ENCODE measurements at regions not wholly inside any gene's neighbourhood (a gene's known extent, or its start where the extent isn't known, plus 50 kb on each side); places are given as distances from the start of the nearest gene placed in this dataset.

- no peak for DNase-seq (ENCODE audit: low read depth)
These were observed 356.6 kb downstream of the FBXO15 start for GRCh38 chr18:73791081-73791480.

- no peak for DNase-seq (ENCODE audit: low read depth)
These were observed 357.0 kb downstream of the FBXO15 start for GRCh38 chr18:73790587-73790986.

DNA sequence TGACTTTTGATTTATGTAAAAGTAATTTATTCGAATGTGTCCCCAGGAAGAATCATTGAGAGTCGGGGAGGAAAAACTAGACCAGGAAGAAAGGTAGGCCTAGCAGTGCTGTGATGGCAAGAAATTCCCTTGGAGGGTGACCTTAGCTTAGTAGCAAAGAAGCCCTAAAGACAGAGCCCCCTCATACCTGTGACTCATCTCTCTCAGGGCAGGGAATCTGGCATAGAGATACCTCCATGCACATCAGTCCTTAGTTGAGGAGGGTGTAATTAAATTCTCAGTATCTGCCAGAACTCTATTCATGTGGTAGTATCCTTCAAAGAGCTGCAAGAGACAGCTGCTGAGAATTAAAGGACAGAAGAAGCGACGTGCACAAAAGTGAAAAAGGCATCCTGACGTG lies 360.3 kb downstream of the FBXO15 start:
- no peak for DNase-seq (ENCODE audit: low read depth)

DNA sequence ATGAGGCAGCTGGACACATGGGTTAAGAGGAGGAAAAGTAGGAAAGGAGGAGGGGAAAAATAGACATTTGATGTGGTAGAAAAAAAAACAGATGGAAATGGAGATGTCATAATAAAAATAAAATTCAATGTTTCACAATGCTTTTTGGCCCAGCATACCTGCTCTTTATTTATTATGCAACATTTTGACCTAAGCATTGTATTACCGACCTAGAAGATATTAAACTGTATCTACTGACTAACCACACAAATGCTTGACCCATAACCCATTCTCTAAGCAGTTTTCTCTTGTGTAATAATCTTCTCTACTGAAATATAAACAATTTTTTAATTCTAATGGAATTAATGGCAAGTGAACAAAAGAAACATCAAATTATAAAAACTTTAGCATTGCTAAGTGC lies 362.3 kb downstream of the FBXO15 start:
- no peak for DNase-seq (ENCODE audit: low read depth)

- no peak for DNase-seq (ENCODE audit: low read depth)
These were observed 362.8 kb downstream of the FBXO15 start for GRCh38 chr18:73784853-73785252.

GRCh38 chr18:73782405-73782804 lies 365.2 kb downstream of the FBXO15 start:
- DNase-seq (ENCODE audit: low read depth): no peak

DNA sequence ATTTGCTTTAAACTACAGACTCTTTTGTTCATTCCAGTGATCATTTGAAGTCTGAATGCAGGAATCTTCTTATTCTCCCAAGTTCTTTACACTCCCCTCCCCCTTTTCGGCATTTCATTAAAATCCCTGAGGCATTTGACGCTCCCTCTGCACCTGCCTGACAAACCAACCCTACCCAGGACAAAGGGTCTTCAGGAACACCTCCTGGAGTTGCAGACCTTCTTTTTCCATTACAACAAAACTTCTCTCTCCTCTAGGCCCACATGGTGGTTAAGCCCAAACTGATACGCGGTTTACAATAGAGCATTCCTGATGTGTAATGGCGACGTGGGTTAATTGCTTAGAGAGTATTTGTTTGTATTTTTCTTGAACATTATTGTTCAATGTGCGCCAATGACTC lies 367.4 kb downstream of the FBXO15 start:
- DNase-seq (ENCODE audit: low read depth): no peak

GRCh38 chr18:73778032-73778359 lies 369.6 kb downstream of the FBXO15 start:
- no peak for DNase-seq (ENCODE audit: low read depth)

GRCh38 chr18:73777356-73778031 lies 370.1 kb downstream of the FBXO15 start:
- no peak for DNase-seq (ENCODE audit: low read depth)

GRCh38 chr18:73774811-73775509 lies 372.7 kb downstream of the FBXO15 start:
- no peak for DNase-seq (ENCODE audit: low read depth)

GRCh38 chr18:73768043-73768442 lies 379.6 kb downstream of the FBXO15 start:
- no peak for DNase-seq (ENCODE audit: low read depth)

DNA sequence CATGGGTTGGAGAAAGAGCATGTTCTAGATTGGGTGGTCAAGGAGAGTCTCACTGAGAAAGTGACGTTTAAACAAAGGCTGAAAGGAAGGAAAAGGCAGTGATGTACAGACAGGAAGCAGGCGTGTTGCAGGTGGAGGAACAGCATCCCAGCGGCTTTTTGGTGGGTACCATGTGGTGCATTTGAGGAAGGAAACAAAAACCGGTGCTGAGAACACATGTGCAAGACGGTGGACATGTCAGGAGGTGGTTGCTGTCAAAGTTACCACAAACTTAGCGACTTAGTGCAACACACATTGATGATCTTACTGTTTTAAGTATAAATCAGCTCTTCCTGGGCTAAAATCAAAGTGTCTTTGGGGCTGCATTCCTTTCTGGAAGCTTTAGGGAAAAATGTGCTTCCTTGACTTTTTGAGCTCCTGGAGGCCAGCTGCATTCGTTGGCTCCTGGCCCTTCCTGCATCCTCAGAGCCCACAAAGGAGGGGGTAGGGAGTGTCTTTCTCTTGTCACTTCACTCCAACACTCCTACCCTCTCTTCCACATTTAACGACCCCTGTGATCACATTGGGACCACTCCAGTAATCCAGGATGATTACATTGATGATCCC lies 380.6 kb downstream of the FBXO15 start:
- DNase-seq (ENCODE audit: low read depth): no peak

- no peak for DNase-seq (ENCODE audit: low read depth)
These were observed 389.2 kb downstream of the FBXO15 start for GRCh38 chr18:73758446-73758845.

GRCh38 chr18:73756256-73757091 lies 391.2 kb downstream of the FBXO15 start:
- DNase-seq (ENCODE audit: low read depth): no peak

DNA sequence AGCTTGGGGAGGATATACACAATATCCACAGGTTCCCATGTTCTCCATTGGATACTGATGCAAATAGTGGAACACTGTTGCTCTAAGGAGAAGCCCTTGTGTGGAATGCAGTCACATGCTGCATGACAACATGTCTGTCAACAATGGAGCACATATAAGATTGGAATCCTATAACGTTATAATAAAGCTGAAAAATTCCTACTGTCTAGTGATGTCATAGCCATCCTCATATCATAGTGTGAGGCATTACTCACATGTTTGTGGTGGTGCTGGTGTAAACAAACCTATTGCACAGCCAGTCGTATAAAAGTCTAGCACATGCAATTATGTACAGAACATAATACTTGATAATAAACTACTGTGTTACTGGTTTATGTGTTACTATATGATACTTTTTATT lies 394.7 kb downstream of the FBXO15 start:
- no peak for DNase-seq (ENCODE audit: low read depth)

DNA sequence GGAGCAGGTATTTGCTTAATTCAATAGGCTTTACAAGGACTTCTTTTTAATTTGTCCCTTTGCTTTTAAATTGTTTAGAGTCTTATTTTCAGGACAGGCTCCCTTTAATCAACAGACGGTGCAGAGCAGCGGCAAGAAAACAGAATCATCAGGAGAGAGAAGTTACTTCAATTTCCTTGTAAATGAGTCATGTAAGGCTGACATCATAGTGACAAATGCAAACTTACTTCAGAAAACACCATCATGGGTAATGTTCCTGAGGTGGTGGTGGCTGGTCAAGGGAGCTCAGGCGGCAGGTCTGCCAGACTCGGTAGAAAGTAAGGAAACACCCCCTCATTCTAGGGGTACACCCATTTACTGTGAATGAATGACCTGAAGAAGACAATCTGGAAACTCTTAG lies 395.1 kb downstream of the FBXO15 start:
- no peak for DNase-seq (ENCODE audit: low read depth)

DNA sequence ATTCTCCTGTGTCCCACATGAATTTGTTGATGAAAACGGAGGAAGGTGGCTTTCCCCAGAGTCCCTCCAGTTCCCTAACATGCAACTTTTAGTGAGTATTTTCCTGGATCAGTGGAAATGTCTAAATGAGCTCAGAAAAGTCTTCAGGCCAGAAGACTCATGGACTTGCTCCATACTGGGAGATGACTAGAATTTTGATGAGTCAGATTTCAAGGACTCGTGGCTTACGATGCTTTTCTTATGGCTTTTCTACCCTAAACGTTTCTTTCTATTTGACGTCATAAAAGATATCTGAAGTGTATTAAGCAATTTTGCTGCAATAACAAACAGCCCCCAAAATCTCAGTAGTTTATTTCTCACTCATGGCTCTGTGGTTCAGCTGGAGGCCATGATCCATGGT lies 397.6 kb downstream of the FBXO15 start:
- no peak for DNase-seq (ENCODE audit: low read depth)

DNA sequence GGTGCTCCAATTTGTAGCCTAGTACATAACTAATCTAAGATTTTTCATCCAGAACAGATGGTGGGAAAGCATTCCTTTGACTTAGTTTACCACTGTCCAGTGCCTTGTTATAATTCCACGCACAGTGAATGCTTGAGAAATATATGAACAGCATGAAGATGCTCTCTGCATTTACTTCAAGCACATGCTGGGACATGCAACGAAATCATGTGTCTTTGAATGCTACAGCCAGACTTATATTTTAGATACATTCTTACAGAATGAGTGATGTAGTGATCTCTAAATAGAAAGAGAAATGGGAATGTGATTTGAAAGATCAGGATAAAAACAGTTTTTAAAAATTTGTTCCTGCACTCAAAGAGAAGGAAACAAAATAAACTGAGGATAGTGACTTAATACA lies 398.3 kb downstream of the FBXO15 start:
- DNase-seq (ENCODE audit: low read depth): no peak

DNA sequence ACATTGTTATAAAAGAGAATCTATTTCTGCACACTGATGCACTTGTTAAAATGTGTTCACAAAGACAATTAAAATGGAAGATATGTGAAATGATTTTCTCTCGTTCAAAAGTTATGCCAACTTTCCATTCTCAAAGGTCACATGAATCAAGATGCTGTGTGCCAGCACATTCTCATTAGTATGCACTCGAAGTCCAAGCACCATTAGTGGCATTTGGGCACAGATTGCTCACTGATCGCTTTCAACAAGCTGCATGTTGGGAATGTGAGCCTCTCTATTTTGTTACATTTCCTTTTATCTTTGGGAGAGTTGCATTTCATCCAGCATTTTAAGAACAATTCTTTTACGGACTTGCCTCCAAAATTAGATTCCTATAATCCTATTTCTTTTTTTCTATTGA lies 398.9 kb downstream of the FBXO15 start:
- DNase-seq (ENCODE audit: low read depth): no peak

DNA sequence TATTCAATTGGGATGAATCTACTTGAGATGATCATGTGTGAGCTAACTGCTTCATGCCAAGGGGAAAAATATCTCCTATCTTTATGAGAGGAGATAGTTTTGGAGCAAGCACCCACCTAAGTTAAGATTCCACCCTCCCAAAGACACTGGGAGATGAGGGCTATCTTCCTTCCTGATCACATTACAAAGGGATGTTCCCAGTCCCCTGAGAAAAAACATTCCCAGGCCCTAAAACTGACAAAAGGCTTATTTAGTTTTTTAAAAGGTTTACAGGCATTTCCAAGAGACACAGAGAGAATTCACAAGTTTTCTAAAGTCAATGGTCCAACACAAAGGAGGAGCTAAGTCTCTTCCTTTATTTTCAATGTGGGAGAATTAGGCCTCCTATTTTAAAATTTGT lies 401.5 kb downstream of the FBXO15 start:
- no peak for DNase-seq (ENCODE audit: low read depth)

- no peak for DNase-seq (ENCODE audit: low read depth)
These were observed 404.7 kb downstream of the FBXO15 start for GRCh38 chr18:73742957-73743356.

DNA sequence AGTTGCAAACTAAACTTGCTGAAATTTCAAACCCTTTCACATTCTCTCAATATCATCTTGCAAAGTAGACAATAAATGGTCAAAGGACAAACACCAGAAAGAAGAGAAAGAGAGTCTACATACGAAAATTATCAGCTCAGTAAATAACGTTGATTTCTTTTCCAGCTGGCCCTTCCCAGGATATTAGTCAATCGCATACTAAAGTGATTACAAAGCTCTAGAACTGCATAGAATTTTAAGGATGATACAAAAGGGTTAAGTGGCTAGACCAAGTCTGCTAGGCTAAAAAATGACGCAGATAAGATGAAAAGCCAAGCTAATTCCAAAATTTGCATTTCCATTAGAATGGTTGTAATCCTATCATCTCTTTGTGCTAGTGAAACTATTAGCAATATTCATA lies 405.7 kb downstream of the FBXO15 start:
- no peak for DNase-seq (ENCODE audit: low read depth)

Measured in LHCN-M2 (cell line).